ENCODE measurements at regions not wholly inside any gene's neighbourhood (a gene's known extent, or its start where the extent isn't known, plus 50 kb on each side); places are given as distances from the start of the nearest gene placed in this dataset.
A peak's percentile ranks its signal among the peaks of the same experiment; 100 is the strongest.
"Not testable (repeated sequence)": the region's sequence is repeated elsewhere in the genome, so short reads cannot be mapped to it uniquely, and the experiment has no call there.

DNA sequence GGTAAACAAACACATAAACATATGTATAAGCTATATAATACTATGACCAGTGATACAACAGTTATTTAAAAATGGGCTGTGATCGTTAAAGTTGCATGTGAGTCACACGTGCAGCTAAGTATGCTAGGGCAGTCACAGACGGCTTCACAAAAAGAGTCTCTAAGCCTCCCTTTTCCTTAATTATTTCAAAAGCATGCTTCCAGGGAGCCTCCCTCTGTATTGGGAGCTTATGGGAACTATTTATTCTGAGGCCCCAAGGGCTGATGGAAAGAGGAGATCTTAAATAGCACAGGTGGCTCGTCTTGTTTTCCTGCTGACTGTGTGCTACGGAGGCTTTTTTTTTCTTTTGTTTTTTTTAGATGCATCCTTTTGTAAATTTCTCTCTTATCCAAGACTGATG lies 94.3 kb downstream of the ADCYAP1 start:
- peak; percentile 4 for DNase-seq

DNA sequence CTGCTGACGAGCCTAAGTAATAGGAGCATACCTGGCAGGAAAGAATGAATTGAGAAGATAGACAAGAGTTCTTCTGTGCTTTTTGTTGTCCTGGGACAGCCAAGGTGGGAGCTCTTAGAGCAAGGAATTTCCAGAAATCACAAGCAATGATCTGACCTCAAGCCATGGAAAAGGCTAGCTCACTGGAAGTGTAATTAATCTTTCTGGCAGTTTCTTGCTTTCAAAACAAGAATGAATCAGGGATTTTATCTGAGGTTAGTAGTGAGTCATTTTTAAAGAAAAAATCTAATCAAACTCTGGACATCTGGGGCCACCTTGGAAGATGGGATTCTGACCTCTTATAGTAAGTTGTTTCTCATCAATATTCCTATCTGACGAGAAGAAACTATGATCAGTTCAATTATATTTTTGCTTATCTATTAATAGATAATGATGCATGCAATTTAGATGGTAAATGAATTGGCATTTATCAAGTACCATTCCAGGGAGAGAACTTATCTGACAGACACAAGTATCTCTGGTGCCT lies 98.0 kb downstream of the ADCYAP1 start:
- no peak for DNase-seq

DNA sequence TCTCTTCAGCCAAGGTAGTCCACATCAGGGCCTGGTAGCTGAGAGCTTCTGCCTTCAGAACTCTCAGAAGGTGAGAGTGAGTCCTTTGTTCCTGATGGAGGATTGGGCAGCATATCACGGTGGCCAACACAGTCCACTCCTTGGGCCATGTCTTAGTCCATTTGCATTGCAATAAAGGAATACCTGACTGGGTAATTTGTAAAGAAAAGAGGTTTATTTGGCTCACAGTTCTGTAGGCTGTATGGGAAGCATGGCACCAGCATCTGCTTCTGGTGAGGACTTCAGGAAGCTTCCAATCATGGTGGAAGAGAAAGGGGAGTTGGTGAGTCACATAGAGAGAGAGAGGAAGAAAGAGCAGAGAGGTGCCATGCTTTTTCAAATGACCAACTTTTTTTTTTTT lies 98.8 kb downstream of the ADCYAP1 start:
- DNase-seq: no peak

DNA sequence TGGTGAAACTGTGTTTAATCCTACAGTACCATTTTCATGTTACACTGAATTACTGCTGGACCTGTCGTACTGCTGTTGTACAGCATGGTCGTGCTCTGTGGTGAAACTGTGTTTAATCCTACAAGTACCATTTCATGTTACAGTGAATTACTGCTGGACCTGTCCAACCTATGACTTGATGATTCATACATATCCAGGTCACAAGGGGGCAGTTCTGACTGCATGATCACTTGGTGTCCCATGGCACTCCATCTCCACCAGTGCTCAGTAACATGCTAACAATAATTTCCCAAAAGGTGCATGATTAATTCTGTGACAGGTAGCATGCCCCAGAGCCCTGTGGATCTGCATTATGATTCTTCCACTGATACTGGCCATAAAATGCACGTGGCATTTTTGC lies 101.6 kb downstream of the ADCYAP1 start:
- no peak for DNase-seq

DNA sequence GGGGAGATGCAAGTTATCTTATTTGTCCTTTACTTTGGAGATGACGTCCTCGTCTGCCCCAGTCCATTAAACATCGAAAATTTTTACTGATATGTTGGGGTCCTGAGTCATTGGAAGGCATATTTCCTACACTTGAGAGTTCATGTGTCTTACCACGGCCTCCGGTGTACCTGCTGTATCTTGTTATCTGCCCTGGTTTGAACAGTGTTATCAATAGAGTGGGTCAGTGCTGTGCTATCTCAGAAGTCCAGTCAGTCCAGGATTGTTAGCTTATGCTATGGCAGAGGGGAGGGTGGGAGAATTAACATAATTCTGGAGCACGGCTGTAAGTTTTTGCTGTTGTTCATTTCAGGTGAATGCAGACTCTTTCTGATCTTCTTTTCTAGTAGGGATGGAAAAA lies 102.3 kb downstream of the ADCYAP1 start:
- no peak for DNase-seq

DNA sequence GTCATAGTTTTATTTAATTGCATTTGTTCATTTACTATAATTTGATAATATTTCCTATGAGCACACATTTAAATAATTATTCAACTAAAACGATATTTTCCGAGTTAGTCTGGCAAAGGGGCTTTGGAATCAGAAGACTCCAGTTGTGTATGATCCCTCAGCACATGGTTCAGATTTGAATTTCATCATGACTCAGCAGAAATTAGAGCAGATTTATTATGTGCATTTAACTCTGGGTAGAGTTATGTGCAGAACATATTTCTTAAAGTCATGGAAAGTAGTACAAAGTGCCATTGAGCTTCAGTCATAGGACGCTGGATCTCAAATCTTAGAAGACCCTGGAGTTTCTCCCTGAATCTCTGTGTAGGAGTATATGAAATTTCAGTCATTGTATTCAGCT lies 106.7 kb downstream of the ADCYAP1 start:
- no peak for DNase-seq

DNA sequence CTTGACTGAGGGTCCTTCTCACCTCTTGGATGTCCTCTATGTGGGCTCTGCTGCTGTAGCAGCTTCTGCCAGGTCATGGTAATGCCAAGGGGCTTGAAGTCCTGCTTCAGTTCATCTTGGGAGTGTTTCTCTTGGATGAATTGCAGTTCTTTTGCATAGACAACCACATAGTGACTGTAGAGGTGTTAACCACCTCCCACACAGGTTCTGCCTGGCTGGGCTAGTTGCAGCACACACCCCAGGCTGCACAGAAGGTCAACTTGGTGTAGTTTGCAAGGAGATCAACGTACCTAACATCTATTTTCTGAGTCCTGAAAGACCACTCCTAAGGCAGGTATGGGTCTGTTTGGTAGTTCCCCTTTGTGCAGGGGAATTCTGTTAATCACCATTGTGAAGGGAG lies 108.1 kb downstream of the ADCYAP1 start:
- DNase-seq: no peak

DNA sequence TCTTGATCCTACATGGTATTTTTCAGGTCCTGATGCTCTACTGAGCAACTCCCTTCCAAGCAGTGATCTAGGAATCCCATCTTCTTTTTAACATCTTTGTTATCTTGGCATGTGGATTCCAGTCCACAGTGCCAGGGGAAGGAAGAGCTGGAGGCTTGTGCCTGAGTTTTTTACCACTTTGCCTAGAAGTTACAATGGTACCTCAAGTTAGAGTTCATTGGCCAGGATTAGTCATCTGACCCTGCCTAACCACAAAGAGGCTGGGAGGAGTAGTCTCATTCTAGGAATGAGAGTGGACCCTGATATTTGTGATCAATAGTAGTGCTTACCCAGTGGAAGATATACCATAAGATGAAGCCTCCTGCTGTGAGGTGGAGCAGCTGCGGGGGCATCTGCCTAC lies 109.3 kb downstream of the ADCYAP1 start:
- DNase-seq: peak; percentile 6

DNA sequence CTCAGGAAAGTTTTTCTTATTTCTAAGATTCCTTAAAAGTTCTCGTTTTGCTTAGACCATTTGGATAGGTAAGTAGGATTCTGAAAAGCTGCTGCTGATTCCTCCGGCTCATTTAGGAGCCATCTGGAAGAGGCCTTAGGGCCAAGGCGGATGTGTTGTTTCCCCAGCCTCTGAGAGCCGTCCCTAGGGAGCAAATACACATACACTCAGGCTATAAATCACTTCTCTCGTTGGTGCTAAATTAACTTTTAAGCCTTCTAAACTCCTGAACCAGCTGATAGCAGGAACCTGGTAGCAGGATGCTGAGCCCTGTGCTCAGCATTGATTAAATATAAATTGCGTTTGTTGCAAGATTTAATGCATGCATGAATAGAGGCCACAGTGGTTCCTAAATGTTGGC lies 109.8 kb downstream of the ADCYAP1 start:
- peak; percentile 79 for DNase-seq

DNA sequence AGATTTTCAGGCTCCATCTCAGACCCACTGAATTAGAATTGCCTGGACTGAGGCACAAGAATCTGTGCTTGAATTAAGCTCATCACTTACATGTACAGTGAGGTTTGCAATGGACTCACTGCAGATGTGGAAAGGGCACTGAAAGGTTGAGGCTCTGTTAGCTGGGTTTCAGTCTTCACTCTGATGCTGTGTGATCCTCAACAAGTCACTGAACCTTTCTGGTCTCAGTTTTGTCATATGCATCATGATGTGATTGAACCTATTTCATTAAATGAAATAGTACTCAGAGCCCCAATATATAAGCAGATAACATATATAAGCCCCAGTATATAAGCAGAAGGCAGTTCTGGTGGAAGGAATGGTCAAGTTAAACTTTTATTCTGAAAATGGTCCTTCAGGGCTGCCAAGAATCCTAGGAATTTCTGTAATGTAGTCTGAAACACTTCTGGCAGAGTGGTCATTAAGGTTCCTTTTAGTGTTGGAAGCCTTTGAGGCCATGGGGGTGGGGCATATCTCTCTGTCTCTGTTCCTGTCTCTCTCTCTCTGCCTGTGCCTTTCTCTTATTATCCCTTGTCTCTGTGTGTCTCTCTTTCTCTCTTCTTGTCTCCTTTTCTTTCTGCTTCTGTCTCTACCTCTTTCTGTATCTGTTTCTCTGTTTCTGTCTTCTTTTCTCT lies 110.4 kb downstream of the ADCYAP1 start:
- DNase-seq: no peak

DNA sequence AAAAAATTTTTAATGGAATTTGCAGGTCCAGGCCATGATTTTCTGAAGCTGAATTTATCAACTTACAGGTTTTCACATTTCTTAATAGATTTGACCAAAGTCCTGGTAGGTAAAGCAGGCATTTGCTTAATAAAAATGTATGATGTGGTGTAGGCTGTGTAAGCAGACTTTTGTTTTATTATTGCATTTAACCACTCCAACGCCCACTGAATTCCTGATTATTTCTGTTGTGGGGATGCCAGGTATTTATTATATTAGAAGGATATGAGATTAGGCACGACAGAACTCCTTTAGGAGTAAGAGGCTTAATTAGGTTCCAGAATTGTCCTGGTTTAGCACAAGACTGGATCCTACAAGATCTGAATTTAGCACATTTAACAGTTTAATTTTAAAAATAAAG lies 111.1 kb downstream of the ADCYAP1 start:
- no peak for DNase-seq

DNA sequence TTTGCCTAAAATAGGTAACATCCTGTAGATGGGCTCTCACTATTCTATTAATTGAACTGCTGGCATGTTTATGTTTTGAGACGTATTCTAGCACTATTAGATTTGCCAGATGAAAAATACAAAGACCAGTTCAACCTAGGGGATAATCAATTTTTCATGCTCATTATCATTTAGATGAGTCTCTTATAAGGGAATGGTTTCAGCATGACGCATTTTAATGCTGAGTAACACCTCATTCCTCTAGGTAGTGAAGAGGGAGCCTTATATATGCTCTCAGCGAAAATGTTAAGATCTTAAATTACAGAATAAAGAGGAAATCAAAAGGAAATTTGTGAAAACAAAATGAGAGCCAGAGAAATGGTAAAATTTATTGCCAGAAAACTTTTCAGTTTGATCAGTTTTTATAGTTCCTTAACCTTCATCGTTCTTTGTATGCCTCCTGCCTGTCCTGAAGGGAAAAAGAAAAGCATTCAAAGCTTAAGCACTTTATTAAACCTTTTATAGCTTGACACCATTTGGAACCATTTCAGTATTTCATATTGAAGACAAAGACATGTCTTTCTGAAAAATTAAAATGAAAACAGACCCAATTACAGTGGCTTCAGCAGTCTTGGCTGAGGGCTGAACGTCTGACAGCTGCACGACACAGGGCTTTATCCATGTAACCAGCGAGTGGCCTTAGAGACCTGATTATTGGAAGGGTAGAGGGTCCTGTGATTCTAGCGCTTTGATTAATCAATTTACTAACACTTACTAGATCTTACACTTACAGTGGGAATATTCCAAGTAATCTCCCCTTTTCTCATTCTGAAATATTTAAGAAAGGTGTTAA lies 112.8 kb downstream of the ADCYAP1 start:
- no peak for DNase-seq

DNA sequence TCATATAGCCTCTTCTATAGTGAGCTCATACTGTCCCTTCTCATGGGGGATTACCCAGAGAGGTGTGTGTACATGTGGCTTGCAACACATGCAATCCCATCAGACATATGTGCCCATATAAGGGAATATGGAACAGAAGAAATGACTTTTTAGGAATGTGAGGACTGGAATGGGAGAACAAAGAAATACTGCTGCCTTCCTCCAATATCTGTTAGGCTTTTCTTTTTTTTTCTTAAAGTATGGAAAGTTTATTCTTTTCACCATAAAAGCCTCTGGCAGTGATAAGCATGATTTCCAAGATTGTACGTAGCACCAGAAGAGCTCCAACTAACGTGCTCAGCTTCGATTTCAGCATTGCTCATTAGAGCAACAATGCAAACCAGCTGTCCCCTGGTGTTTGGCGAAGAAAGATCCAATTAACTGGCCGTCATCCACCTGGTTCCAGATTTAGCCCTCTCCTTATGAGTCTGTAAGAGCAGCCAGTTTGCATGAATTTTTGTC lies 113.6 kb downstream of the ADCYAP1 start:
- DNase-seq: peak; percentile 46

DNA sequence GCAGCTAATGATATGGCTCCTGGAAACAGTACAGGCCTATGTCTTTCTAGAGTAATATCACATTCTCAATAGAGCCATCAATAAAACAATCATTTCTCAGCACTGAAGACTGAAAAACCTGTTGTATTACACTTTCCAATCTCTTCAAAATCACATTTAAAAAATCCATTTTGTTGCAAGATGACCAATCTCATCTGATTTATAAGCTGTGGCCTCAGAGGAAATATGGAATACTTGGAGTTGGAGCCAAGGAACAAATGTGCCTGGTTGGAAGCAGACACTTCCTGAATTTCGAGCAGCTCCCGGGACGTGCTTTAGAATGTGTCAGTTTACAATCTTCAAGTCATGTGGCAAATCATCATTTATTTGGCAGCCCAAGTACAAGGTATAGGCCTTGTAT lies 114.5 kb downstream of the ADCYAP1 start:
- no peak for DNase-seq

DNA sequence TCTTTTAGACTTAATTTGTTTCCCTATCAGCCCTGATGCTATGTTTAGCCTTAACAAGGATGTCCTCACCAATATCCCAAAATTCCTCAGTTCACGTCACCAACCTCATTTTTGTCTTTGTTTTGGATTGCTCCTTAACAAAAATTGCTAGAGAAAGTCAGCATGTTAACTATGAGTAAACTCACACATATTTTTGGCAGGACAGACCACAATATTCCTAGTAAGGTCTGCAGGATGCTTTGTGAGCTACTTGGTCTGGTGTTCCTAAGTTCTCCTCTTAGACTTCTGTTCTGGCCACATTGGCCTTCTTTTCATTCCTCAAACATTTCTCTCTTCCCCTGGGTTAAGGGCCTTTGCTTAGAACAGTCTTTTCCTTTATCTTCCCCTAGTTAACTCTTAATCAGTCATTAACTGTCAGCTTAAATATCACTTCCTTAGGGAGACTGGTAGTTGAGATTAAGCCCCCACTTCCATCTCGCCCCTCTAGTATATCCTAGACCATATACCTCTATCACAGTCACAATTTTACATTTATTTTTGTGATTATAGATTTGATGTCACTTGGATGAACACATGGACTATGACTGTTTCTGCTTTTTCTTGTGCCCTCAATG lies 116.2 kb downstream of the ADCYAP1 start:
- no peak for DNase-seq

DNA sequence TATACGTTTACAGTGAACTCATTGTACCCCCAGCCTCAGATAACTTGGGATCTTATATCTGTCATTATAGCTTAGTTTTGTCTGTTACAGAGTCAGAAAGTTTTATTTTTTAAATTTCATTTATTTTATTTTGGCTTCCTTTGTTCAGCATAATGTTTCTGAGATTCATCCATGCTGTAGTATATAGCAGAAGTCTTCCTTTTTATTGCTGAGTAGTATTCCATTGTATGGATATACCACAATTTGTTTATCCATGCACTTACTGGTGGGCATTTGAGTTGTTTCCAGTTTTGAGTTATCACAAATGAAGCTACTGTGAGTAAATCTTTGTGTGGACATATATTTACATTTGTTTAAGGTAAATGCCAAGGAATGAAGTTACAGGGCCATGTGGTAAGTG lies 122.3 kb downstream of the ADCYAP1 start:
- DNase-seq: no peak

DNA sequence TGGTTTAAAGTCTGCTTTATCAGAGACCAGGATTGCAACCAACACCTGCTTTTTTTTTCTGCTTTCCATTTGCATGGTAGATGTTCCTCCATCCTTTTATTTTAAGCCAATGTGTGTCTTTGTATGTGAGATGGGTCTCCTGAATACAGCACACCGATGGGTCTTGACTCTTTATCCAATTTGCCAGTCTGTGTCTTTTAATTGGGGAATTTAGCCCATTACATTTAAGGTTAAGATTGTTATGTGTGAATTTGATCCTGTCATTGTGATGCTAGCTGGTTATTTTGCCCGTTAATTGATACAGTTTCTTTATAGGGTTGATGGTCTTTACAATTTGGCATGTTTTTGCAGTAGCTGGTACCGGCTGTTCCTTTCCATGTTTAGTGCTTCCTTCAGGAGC lies 128.4 kb downstream of the ADCYAP1 start:
- not testable (repeated sequence) for DNase-seq

DNA sequence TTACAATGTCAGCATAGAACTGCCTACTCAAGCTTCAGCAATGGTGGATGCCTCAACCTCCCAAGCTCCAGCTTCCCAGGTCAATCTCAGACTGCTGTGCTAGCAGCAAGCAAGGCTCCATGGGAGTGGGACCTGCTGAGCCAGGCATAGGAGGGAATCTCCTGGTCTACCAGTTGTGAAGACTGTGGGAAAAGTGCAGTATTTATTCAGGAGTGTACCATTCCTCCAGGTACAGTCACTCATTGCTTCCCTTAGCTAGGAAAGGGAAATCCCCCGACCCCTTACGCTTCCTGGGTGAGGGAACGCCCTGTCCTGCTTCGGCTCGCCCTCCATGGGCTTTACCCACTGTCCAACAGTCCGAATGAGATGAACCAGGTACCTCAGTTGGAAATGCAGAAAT lies 130.3 kb downstream of the ADCYAP1 start:
- DNase-seq: no peak

DNA sequence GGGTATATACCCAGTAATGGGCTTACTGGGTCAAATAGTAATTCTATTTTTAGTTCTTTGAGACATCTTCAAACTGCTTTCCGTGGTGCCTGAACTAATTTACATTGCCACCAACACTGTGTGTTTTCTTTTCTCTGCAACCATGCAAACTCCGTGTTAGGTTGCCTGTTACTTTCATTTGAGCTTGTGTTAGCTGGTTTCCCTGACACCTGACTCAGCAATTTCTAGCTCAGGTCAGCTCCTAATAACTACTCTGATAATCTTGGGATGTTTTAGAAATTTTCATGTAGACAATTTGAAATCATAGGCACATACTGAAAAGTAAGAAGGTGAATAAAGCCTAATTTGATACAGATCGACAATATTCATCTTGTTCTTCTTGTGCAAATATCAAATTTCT lies 132.3 kb downstream of the ADCYAP1 start:
- no peak for DNase-seq

DNA sequence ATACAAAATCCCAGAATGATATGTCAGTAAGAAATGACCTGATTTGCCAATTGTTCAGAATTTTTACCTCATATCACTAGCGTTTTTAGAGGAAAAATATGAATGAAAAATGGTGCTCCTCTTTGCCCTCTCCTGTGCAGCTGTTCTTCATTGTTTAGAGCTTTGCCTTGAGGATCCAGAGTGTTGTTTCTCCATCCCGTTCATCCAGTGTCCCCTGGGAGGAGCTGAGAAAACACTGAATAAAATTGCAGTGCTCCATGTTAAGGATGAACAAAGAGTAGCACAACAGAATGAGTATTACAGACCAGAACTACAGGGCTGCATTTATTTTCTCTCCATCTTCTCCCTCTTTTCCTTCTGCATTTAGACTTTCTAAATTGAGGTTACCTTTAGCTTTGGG lies 133.1 kb downstream of the ADCYAP1 start:
- no peak for DNase-seq

DNA sequence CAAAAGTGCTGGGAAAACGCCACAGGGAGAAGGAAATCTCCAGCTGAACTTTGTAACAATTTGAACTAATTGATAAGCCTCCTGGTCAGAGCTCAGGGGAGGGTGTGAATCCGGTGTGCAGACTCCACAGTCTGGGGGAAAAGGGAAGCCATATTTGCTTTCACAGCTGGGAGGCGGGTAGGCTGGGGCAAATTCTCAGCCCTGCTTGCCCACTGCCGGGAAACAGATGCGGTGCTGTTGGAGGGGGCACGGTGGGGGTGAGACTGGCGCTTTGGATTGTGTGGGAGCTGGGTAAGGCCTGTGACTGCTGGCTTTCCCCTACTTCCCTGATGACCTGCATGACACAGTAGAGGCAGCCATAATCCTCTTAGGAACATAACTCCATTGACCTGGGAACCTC lies 134.8 kb downstream of the ADCYAP1 start:
- DNase-seq: no peak

DNA sequence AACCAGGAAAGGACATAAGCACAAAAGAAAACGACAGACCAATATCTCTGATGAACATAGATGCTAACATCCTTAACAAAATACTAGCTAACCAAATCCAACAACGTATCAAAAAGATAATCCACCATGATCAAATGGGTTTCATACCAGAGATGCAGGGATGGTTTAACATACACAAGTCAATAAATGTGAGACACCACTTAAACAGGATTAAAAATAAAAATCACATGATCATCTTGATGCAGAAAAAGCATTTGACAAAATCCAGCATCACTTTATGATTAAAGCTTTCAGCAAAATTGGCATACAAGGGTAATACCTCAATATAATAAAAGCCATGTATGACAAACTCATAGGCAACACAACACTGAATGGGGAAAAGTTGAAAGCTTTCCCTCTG lies 138.4 kb downstream of the ADCYAP1 start:
- DNase-seq: not testable (repeated sequence)

DNA sequence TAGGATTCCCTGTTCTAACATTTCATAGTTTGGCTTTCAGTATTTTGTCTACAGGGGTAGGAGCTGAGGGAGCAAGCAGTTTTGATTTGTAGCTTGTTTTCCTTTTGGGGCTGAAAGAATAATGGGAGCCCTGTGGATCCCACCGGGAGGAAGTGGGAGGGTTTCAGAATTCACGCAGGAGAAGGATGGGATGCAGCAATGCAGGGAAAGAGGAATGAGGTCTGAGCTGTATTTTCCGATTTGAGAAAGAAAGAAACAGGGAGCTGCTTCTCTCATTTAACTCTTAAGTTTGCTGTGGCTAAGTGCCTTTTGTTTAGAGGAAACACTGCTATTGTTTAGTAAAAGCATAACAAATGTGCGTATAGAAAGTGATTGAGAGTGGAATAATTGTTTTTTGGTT lies 141.0 kb downstream of the ADCYAP1 start:
- no peak for DNase-seq

DNA sequence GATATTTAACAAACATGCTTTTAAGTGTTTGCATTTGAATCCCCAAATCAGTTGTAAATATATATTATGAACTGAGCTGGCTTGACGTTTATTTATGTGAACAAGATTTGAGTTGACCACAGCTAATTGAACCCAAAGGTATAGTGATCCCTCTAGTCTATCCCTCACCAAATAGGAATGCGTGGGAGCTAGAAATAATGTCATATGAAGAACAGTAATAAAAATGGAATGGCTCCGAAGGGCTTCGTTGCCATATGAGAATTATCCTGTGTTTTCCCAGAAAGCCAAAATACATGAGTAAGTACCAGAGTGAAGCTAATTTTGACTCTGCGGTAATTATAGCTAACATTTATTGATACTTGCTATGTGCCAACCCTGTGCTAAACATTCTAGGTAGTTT lies 142.7 kb downstream of the ADCYAP1 start:
- DNase-seq: no peak
